LNCAP (cell line): ENCODE measurements at regions not wholly inside any gene's neighbourhood (a gene's known extent, or its start where the extent isn't known, plus 50 kb on each side); places are given as distances from the start of the nearest gene placed in this dataset.

Experiments
- TF ChIP-seq, protein P1 (sequence below): fragments of 450-650 bp; IDR thresholded peaks from 2 replicates; pipeline ENCODE4 v1.5.1; 2017; ENCODE audit warnings: mild to moderate bottlenecking

GRCh38 chr12:9340422-9341259 is 132.4 kb upstream of the PZP start:
- TF ChIP-seq, protein P1, sequence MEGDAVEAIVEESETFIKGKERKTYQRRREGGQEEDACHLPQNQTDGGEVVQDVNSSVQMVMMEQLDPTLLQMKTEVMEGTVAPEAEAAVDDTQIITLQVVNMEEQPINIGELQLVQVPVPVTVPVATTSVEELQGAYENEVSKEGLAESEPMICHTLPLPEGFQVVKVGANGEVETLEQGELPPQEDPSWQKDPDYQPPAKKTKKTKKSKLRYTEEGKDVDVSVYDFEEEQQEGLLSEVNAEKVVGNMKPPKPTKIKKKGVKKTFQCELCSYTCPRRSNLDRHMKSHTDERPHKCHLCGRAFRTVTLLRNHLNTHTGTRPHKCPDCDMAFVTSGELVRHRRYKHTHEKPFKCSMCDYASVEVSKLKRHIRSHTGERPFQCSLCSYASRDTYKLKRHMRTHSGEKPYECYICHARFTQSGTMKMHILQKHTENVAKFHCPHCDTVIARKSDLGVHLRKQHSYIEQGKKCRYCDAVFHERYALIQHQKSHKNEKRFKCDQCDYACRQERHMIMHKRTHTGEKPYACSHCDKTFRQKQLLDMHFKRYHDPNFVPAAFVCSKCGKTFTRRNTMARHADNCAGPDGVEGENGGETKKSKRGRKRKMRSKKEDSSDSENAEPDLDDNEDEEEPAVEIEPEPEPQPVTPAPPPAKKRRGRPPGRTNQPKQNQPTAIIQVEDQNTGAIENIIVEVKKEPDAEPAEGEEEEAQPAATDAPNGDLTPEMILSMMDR = no peak

- TF ChIP-seq, protein P1 = no peak
These were observed 129.5 kb upstream of the PZP start for GRCh38 chr12:9337656-9338055.

DNA sequence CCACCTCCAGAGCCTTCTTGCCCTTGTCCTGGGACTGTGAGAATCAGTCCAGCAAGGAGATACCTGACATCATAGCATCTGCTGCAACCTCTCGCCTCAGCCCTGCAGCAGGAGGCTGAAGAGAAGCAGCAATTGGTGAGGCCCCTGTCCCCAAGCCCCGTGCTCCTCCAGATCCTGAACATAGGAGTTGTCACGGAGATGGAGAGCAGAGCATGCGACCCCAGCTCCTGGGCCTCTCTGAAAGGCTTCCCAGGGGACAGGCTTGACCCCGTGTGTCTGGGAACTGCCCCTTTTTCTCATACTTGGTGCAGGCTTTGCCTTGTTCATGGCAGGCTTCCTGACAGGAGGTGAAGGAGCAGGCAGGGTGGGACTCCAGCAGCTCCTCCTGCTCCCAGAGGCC is 127.7 kb upstream of the PZP start:
- TF ChIP-seq, protein P1 = no peak

DNA sequence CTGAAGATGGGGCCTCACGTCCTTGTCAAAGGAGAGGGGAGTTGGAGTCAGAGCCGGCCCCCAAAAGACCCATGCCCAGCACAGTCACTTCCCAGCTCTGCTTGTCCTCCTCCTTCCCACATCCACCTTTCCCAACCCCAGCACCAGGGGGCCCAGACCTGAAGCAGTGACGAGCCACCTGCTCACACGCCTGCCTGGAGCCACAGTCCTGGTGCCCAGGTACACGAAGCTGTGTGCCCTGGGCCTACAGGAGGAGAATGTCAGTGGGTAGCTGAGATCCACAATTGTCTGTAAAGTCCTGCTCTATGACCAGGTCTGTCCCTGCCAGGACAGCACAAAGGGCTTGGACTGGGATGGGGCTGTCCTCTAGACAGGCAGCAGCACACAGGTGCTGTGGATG is 126.8 kb upstream of the PZP start:
- TF ChIP-seq, protein P1 = no peak

DNA sequence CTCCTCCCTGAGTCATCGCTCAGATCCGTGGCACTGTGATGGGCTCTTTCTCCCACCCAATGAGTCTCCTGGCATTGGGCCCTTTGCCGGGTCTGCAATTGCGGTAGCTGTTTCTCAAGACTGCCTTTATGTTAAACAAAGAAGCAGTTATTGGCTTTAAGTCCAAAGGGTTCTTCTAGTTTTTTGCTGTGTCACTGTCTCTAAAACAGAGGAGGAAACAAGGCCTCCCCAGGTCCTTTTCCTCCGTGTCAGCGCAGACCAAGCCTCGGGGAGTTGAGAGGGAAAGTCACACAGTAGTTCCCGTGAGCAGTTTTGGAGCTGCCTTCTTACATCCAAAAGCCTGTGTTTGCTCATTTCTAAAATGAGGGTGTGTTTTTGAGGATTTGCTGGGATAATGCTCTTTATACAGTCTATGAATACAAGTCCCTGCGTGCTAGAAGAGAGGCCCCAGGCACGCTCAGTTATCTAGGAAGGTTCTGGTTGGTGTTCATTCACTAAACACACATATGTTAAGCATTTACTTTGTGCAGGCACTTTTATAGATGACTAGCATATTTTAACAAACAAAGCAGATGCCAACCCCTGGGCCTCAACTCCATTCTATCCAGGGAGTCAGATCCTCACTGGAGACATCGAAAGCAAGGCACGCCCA is 126.0 kb upstream of the PZP start:
- TF ChIP-seq, protein P1 = no peak

- TF ChIP-seq, protein P1 = no peak
These were observed 125.0 kb upstream of the PZP start for GRCh38 chr12:9333161-9333560.

- TF ChIP-seq, protein P1 = no peak
These were observed 124.4 kb upstream of the PZP start for GRCh38 chr12:9332564-9332963.
